Calu3 (cell line): ENCODE measurements at regions not wholly inside any gene's neighbourhood (a gene's known extent, or its start where the extent isn't known, plus 50 kb on each side); places are given as distances from the start of the nearest gene placed in this dataset.

Source experiments
- BruUV-seq: library from RNA; stranded (reverse); fragments of 400-500 nt; replicated peaks from 2 replicates; lab custom pipeline; 2021; lab: Mats Ljungman, UMichigan
- CTCF ChIA-PET: fragments of 300-600 bp; sonication (Branson Sonifier 250); formaldehyde crosslinking; loops from one replicate; lab custom pipeline; 2022; ENCODE audit warnings: antibody characterized with exemption; lab: Charles Lee
- DNase-seq: peaks from one replicate; pipeline ENCODE4 v3.0.0; 2022
- H3K27ac Mint-ChIP-seq: one replicate; pipeline ENCODE4 v1.8.0; 2022; ENCODE audit warnings: mixed read lengths; ENCODE audit not compliant: unreplicated experiment
- H3K27me3 Mint-ChIP-seq: one replicate; pipeline ENCODE4 v1.8.0; 2022; ENCODE audit warnings: mixed read lengths; ENCODE audit not compliant: unreplicated experiment
- H3K36me3 Mint-ChIP-seq: one replicate; pipeline ENCODE4 v1.8.0; 2022; ENCODE audit warnings: mild to moderate bottlenecking, moderate library complexity, mixed read lengths; ENCODE audit not compliant: insufficient read depth, unreplicated experiment
- H3K4me1 Mint-ChIP-seq: one replicate; pipeline ENCODE4 v1.8.0; 2022; ENCODE audit warnings: mild to moderate bottlenecking, low read depth, mixed read lengths; ENCODE audit not compliant: unreplicated experiment
- H3K4me3 Mint-ChIP-seq: one replicate; pipeline ENCODE4 v1.8.0; 2022; ENCODE audit warnings: mild to moderate bottlenecking, low read depth, moderate library complexity, mixed read lengths; ENCODE audit not compliant: unreplicated experiment
- H3K9me3 Mint-ChIP-seq: one replicate; pipeline ENCODE4 v1.8.0; 2022; ENCODE audit warnings: low read depth, mixed read lengths; ENCODE audit not compliant: unreplicated experiment
- CTCF ChIP-seq: fragments of 200-600 bp; IDR thresholded peaks from one replicate; pipeline ENCODE4 v1.8.0; 2022; ENCODE audit warnings: antibody characterized with exemption; ENCODE audit not compliant: unreplicated experiment
- intact Hi-C: fragments of 100-400 bp; cut with micrococcal nuclease; formaldehyde crosslinking; loops from one replicate; pipeline ENCODE4 v1.10.0; 2022; ENCODE audit not compliant: unreplicated experiment

- Mint-ChIP-seq H3K27me3 (no peaks in the 10 kb centered on the region), H3K36me3 (no peaks in the 10 kb centered on the region), H3K4me1 (no peaks in the 10 kb centered on the region), H3K9me3 (peaks cover 3% of the 10 kb centered on the region), H3K27ac (no peak overlapping the region), H3K4me3 (no peak overlapping the region)
- DNase-seq, result no peak
- intact Hi-C loops, result loop anchor here (1.0 kb wide), 1 partner anchor 88 kb away; no protein-coding TSS in a partner anchor
- CTCF ChIA-PET, result no interaction called here
- TF ChIP-seq CTCF, result no peak
- BruUV-seq, result no TSS peak
Measured at GRCh38 chr2:180075870-180076269, 68.8 kb upstream of the CWC22 start.

- Mint-ChIP-seq H3K36me3 (no peaks in the 10 kb centered on the region), H3K9me3 (peaks cover 5% of the 10 kb centered on the region), H3K4me1 (no peaks in the 10 kb centered on the region), H3K4me3 (no peak overlapping the region), H3K27me3 (no peaks in the 10 kb centered on the region), H3K27ac (no peak overlapping the region)
- no TSS peak for BruUV-seq
- CTCF ChIA-PET, result no interaction called here
- intact Hi-C loops, result no loop called here
- no peak for TF ChIP-seq CTCF
- no peak for DNase-seq
Measured at GRCh38 chr2:180071797-180072196, 64.7 kb upstream of the CWC22 start.

GRCh38 chr2:180063494-180064092 lies 56.5 kb upstream of the CWC22 start:
- DNase-seq, result no peak
- no peak overlapping the region for H3K4me3 Mint-ChIP-seq
- no TSS peak for BruUV-seq
- intact Hi-C loops, result no loop called here
- CTCF ChIA-PET, result no interaction called here
- no peak for TF ChIP-seq CTCF
- H3K4me1 Mint-ChIP-seq, result no peaks in the 10 kb centered on the region
- H3K27ac Mint-ChIP-seq, result no peak overlapping the region
- H3K36me3 Mint-ChIP-seq, result no peaks in the 10 kb centered on the region
- H3K9me3 Mint-ChIP-seq, result no peaks in the 10 kb centered on the region
- no peaks in the 10 kb centered on the region for H3K27me3 Mint-ChIP-seq

- H3K36me3 Mint-ChIP-seq, result no peaks in the 10 kb centered on the region
- H3K4me1 Mint-ChIP-seq, result no peaks in the 10 kb centered on the region
- TF ChIP-seq CTCF, result no peak
- intact Hi-C loops, result no loop called here
- H3K4me3 Mint-ChIP-seq, result no peak overlapping the region
- no TSS peak for BruUV-seq
- no peak for DNase-seq
- no peaks in the 10 kb centered on the region for H3K9me3 Mint-ChIP-seq
- H3K27me3 Mint-ChIP-seq, result no peaks in the 10 kb centered on the region
- H3K27ac Mint-ChIP-seq, result no peak overlapping the region
- CTCF ChIA-PET, result no interaction called here
Measured at GRCh38 chr2:180062178-180062577, 55.1 kb upstream of the CWC22 start.
